MM.1S (cell line): ENCODE measurements at regions not wholly inside any gene's neighbourhood (a gene's known extent, or its start where the extent isn't known, plus 50 kb on each side); places are given as distances from the start of the nearest gene placed in this dataset.

Experiments used
- CTCF ChIP-seq: fragments of 300-600 bp; sonication (generic); IDR thresholded peaks from 2 replicates; pipeline ENCODE4 v1.5.1; 2016; ENCODE audit warnings: antibody characterized with exemption, low read length, mixed read lengths
- EZH2 ChIP-seq: fragments of 300-600 bp; sonication (generic); optimal IDR thresholded peaks from 2 replicates; pipeline ENCODE3; 2017; ENCODE audit warnings: low read depth, mild to moderate bottlenecking, antibody characterized with exemption, low read length, mixed read lengths

DNA sequence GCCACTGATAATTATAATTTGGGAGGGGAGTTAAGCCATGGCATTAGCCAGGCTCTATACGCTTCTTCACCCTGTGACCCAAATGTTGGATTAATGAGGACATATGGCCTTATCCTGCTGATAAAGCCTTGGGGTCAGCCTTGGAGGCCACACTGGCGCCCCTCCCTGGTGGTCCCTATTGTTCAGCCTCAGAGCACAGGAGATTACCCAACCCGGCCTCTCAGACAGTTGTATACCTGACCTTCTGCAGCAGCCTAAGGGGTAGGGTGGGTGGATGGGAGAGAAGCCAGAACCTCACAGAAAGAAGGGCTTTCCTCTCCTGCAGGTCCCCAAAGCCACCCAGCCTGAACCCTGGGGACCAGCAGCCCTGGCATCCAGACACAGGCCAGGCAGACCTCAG is 76.8 kb downstream of the LINC00237 start:
- TF ChIP-seq CTCF = no peak
- TF ChIP-seq EZH2 = no peak
